ENCODE measurements at regions not wholly inside any gene's neighbourhood (a gene's known extent, or its start where the extent isn't known, plus 50 kb on each side); places are given as distances from the start of the nearest gene placed in this dataset.
"Not testable (repeated sequence)": the region's sequence is repeated elsewhere in the genome, so short reads cannot be mapped to it uniquely, and the experiment has no call there.

- peaks cover 9% of the 10 kb centered on the region for H3K9me3 Mint-ChIP-seq (ENCODE audit: unreplicated experiment)
- TF ChIP-seq CTCF (IDR thresholded peaks at IDR 0.05), result no peak
- no peaks in the 10 kb centered on the region for H3K27me3 Mint-ChIP-seq (ENCODE audit: unreplicated experiment)
- H3K4me1 Mint-ChIP-seq (ENCODE audit: unreplicated experiment), result no peaks in the 10 kb centered on the region
- DNase-seq (ENCODE audit: extremely low spot score, unreplicated experiment), result no peak
- no peak overlapping the region for H3K4me3 Mint-ChIP-seq (ENCODE audit: unreplicated experiment)
- no peak overlapping the region for H3K27ac Mint-ChIP-seq (ENCODE audit: unreplicated experiment)
- H3K36me3 Mint-ChIP-seq (ENCODE audit: unreplicated experiment), result no peaks in the 10 kb centered on the region
Measured at GRCh38 chr5:25412116-25412661, 767.4 kb upstream of the CDH10 start.

GRCh38 chr5:25407365-25407764, 762.6 kb upstream of the CDH10 start:
- not testable (repeated sequence) for H3K4me1 Mint-ChIP-seq (ENCODE audit: unreplicated experiment); H3K4me3 Mint-ChIP-seq (ENCODE audit: unreplicated experiment); H3K36me3 Mint-ChIP-seq (ENCODE audit: unreplicated experiment); H3K27ac Mint-ChIP-seq (ENCODE audit: unreplicated experiment); H3K27me3 Mint-ChIP-seq (ENCODE audit: unreplicated experiment); DNase-seq (ENCODE audit: extremely low spot score, unreplicated experiment)
- H3K9me3 Mint-ChIP-seq (ENCODE audit: unreplicated experiment), result peaks cover 20% of the 10 kb centered on the region

GRCh38 chr5:25405850-25406249, 761.1 kb upstream of the CDH10 start:
- H3K36me3 Mint-ChIP-seq (ENCODE audit: unreplicated experiment), result no peaks in the 10 kb centered on the region
- peaks cover 25% of the 10 kb centered on the region for H3K9me3 Mint-ChIP-seq (ENCODE audit: unreplicated experiment)
- no peak for DNase-seq (ENCODE audit: extremely low spot score, unreplicated experiment)

GRCh38 chr5:25399878-25400480, 755.2 kb upstream of the CDH10 start:
- DNase-seq (ENCODE audit: extremely low spot score, unreplicated experiment), result no peak
- no peak for TF ChIP-seq CTCF (IDR thresholded peaks at IDR 0.05)
- Mint-ChIP-seq H3K27me3 (ENCODE audit: unreplicated experiment) (no peaks in the 10 kb centered on the region), H3K4me1 (ENCODE audit: unreplicated experiment) (no peaks in the 10 kb centered on the region), H3K27ac (ENCODE audit: unreplicated experiment) (no peak overlapping the region), H3K4me3 (ENCODE audit: unreplicated experiment) (no peak overlapping the region), H3K36me3 (ENCODE audit: unreplicated experiment) (no peaks in the 10 kb centered on the region), H3K9me3 (ENCODE audit: unreplicated experiment) (peaks cover 32% of the 10 kb centered on the region)

More at GRCh38 chr5:25405850-25406249, 761.1 kb upstream of the CDH10 start:
- Mint-ChIP-seq H3K4me1 (ENCODE audit: unreplicated experiment) (no peaks in the 10 kb centered on the region), H3K27me3 (ENCODE audit: unreplicated experiment) (no peaks in the 10 kb centered on the region), H3K27ac (ENCODE audit: unreplicated experiment) (no peak overlapping the region), H3K4me3 (ENCODE audit: unreplicated experiment) (no peak overlapping the region)
- no peak for TF ChIP-seq CTCF (IDR thresholded peaks at IDR 0.05)

GRCh38 chr5:25393957-25394356, 749.2 kb upstream of the CDH10 start:
- peaks cover 19% of the 10 kb centered on the region for H3K9me3 Mint-ChIP-seq (ENCODE audit: unreplicated experiment)
- no peaks in the 10 kb centered on the region for H3K36me3 Mint-ChIP-seq (ENCODE audit: unreplicated experiment)
- no peaks in the 10 kb centered on the region for H3K4me1 Mint-ChIP-seq (ENCODE audit: unreplicated experiment)
- no peak for TF ChIP-seq CTCF (IDR thresholded peaks at IDR 0.05)
- no peaks in the 10 kb centered on the region for H3K27me3 Mint-ChIP-seq (ENCODE audit: unreplicated experiment)
- no peak overlapping the region for H3K4me3 Mint-ChIP-seq (ENCODE audit: unreplicated experiment)
- H3K27ac Mint-ChIP-seq (ENCODE audit: unreplicated experiment), result no peak overlapping the region
- no peak for DNase-seq (ENCODE audit: extremely low spot score, unreplicated experiment)

Measured in osteocyte (in vitro differentiated cells).